Mesendoderm (in vitro differentiated cells): ENCODE measurements at regions not wholly inside any gene's neighbourhood (a gene's known extent, or its start where the extent isn't known, plus 50 kb on each side); places are given as distances from the start of the nearest gene placed in this dataset.

Experiments used
- DNase-seq: peaks from one replicate; pipeline ENCODE4 v3.0.0; 2013
- H2AK5ac ChIP-seq: 2 replicates; pipeline ENCODE4 v1.6.1; 2013; ENCODE audit warnings: low read length, inconsistent platforms
- H2BK120ac ChIP-seq: 2 replicates; pipeline ENCODE4 v1.6.1; 2013; ENCODE audit warnings: low read depth, mild to moderate bottlenecking, low read length, moderate library complexity, mixed read lengths
- H2BK15ac ChIP-seq: replicated peaks from 2 replicates; pipeline ENCODE4 v1.6.1; 2013; ENCODE audit warnings: low read depth, mild to moderate bottlenecking, moderate library complexity
- H2BK5ac ChIP-seq: 2 replicates; pipeline ENCODE4 v1.6.1; 2013; ENCODE audit warnings: low read length, inconsistent platforms
- H3K18ac ChIP-seq: 2 replicates; pipeline ENCODE4 v1.6.1; 2013; ENCODE audit warnings: mild to moderate bottlenecking, low read length, mixed read lengths
- H3K23ac ChIP-seq: one replicate; pipeline ENCODE4 v1.6.1; 2013; ENCODE audit warnings: low read length
- H3K27ac ChIP-seq: 2 replicates; pipeline ENCODE4 v1.5.1; 2013; ENCODE audit warnings: low read depth, mild to moderate bottlenecking, inconsistent platforms, low read length, moderate library complexity
- H3K27me3 ChIP-seq: 2 replicates; pipeline ENCODE4 v1.6.1; 2013; ENCODE audit warnings: low read length, control low read depth, mild to moderate bottlenecking, inconsistent platforms; ENCODE audit not compliant: insufficient read depth, poor library complexity
- H3K36me3 ChIP-seq: 2 replicates; pipeline ENCODE4 v1.6.1; 2013; ENCODE audit warnings: low read length, inconsistent platforms; ENCODE audit not compliant: control insufficient read depth, insufficient read depth
- H3K4ac ChIP-seq: one replicate; pipeline ENCODE4 v1.6.1; 2013; ENCODE audit warnings: low read depth, mild to moderate bottlenecking, low read length, moderate library complexity
- H3K4me1 ChIP-seq: 2 replicates; pipeline ENCODE4 v1.6.1; 2013; ENCODE audit warnings: low read depth, low read length, inconsistent platforms; ENCODE audit not compliant: control insufficient read depth
- H3K4me2 ChIP-seq: 2 replicates; pipeline ENCODE4 v1.6.1; 2013; ENCODE audit warnings: low read length
- H3K4me3 ChIP-seq: 2 replicates; pipeline ENCODE4 v1.5.1; 2013; ENCODE audit warnings: mild to moderate bottlenecking, low read length
- H3K56ac ChIP-seq: one replicate; pipeline ENCODE4 v1.6.1; 2013; ENCODE audit warnings: low read length
- H3K79me1 ChIP-seq: 2 replicates; pipeline ENCODE4 v1.6.1; 2013; ENCODE audit warnings: low read length, inconsistent platforms
- H3K79me2 ChIP-seq: 2 replicates; pipeline ENCODE4 v1.6.1; 2013; ENCODE audit warnings: mild to moderate bottlenecking, low read length; ENCODE audit not compliant: control insufficient read depth, insufficient read depth
- H3K9ac ChIP-seq: 2 replicates; pipeline ENCODE4 v1.6.1; 2013; ENCODE audit warnings: low read length, inconsistent platforms
- H4K5ac ChIP-seq: one replicate; pipeline ENCODE4 v1.6.1; 2013; ENCODE audit warnings: low read length
- H4K8ac ChIP-seq: one replicate; pipeline ENCODE4 v1.6.1; 2013; ENCODE audit warnings: low read depth, mild to moderate bottlenecking, control low read depth, low read length, moderate library complexity
- WGBS: extraction: QIAGEN DNeasy Blood & Tissue Kit; methylation state at CpG from one replicate; pipeline ENCODE4 v1.1.7; 2013; ENCODE audit warnings: low lambda C conversion rate, missing lambda C conversion rate; ENCODE audit not compliant: insufficient coverage; ENCODE audit errors: extremely low coverage; 5-methylcytosine and 5-hydroxymethylcytosine counted together

GRCh38 chr18:26741048-26741447 lies 124.5 kb downstream of the AQP4 start:
- Histone ChIP-seq H2BK5ac (no peak overlapping the region), H2BK15ac (no peak overlapping the region), H4K5ac (no peak overlapping the region), H3K18ac (no peak overlapping the region), H3K4ac (no peak overlapping the region), H3K27me3 (no peaks in the 10 kb centered on the region), H3K36me3 (no peaks in the 10 kb centered on the region), H3K56ac (no peak overlapping the region), H2BK120ac (no peak overlapping the region), H3K27ac (no peak overlapping the region), H3K4me2 (no peak overlapping the region), H3K23ac (no peak overlapping the region), H3K79me2 (no peaks in the 10 kb centered on the region), H4K8ac (no peak overlapping the region), H3K4me3 (no peak overlapping the region), H3K4me1 (no peaks in the 10 kb centered on the region), H3K9ac (no peak overlapping the region), H2AK5ac (no peak overlapping the region), H3K79me1 (no peaks in the 10 kb centered on the region)
- no CpG with 5 or more reads among the region's 1 CpG for WGBS
- DNase-seq = no peak

GRCh38 chr18:26740396-26740795 lies 125.1 kb downstream of the AQP4 start:
- Histone ChIP-seq H2BK120ac (no peak overlapping the region), H3K4me3 (no peak overlapping the region), H3K23ac (no peak overlapping the region), H3K36me3 (no peaks in the 10 kb centered on the region), H3K56ac (no peak overlapping the region), H3K79me1 (no peaks in the 10 kb centered on the region), H4K5ac (no peak overlapping the region), H4K8ac (no peak overlapping the region), H2BK15ac (no peak overlapping the region), H2AK5ac (no peak overlapping the region), H3K4ac (no peak overlapping the region), H3K9ac (no peak overlapping the region), H3K18ac (no peak overlapping the region), H3K79me2 (no peaks in the 10 kb centered on the region), H3K27me3 (no peaks in the 10 kb centered on the region), H3K4me1 (no peaks in the 10 kb centered on the region), H3K4me2 (no peak overlapping the region), H2BK5ac (no peak overlapping the region), H3K27ac (no peak overlapping the region)
- no peak for DNase-seq
- WGBS = no CpG with 5 or more reads among the region's 2 CpGs

GRCh38 chr18:26738706-26739105 lies 126.8 kb downstream of the AQP4 start:
- H3K4ac ChIP-seq = no peak overlapping the region
- H3K4me3 ChIP-seq = no peak overlapping the region
- H3K27me3 ChIP-seq = no peaks in the 10 kb centered on the region
- H3K4me1 ChIP-seq = no peaks in the 10 kb centered on the region
- no peak overlapping the region for H2BK15ac ChIP-seq
- no peak overlapping the region for H3K56ac ChIP-seq
- no peaks in the 10 kb centered on the region for H3K79me2 ChIP-seq
- DNase-seq = no peak
- H2AK5ac ChIP-seq = no peak overlapping the region
- H2BK5ac ChIP-seq = no peak overlapping the region
- no peaks in the 10 kb centered on the region for H3K36me3 ChIP-seq
- H3K79me1 ChIP-seq = no peaks in the 10 kb centered on the region
- H4K5ac ChIP-seq = no peak overlapping the region
- no CpG with 5 or more reads among the region's 3 CpGs for WGBS
- no peak overlapping the region for H3K27ac ChIP-seq
- H3K23ac ChIP-seq = no peak overlapping the region
- H4K8ac ChIP-seq = no peak overlapping the region
- no peak overlapping the region for H2BK120ac ChIP-seq
- no peak overlapping the region for H3K9ac ChIP-seq
- H3K18ac ChIP-seq = no peak overlapping the region
- H3K4me2 ChIP-seq = no peak overlapping the region

- no peak overlapping the region for H2AK5ac ChIP-seq
- H3K23ac ChIP-seq = no peak overlapping the region
- no peak overlapping the region for H4K5ac ChIP-seq
- H3K56ac ChIP-seq = no peak overlapping the region
- H3K36me3 ChIP-seq = no peaks in the 10 kb centered on the region
- no peak overlapping the region for H3K4me2 ChIP-seq
- no peak overlapping the region for H3K27ac ChIP-seq
- H3K79me2 ChIP-seq = no peaks in the 10 kb centered on the region
- H3K4me3 ChIP-seq = no peak overlapping the region
- no peak overlapping the region for H4K8ac ChIP-seq
- no peak overlapping the region for H2BK15ac ChIP-seq
- H3K4me1 ChIP-seq = no peaks in the 10 kb centered on the region
- H3K79me1 ChIP-seq = no peaks in the 10 kb centered on the region
- DNase-seq = no peak
- H3K18ac ChIP-seq = no peak overlapping the region
- no CpG with 5 or more reads among the region's 1 CpG for WGBS
- H3K27me3 ChIP-seq = no peaks in the 10 kb centered on the region
- no peak overlapping the region for H3K4ac ChIP-seq
- no peak overlapping the region for H3K9ac ChIP-seq
- H2BK120ac ChIP-seq = no peak overlapping the region
- H2BK5ac ChIP-seq = no peak overlapping the region
Measured at GRCh38 chr18:26736301-26736700, 129.2 kb downstream of the AQP4 start.

GRCh38 chr18:26734760-26735159 lies 130.7 kb downstream of the AQP4 start:
- Histone ChIP-seq H3K36me3 (no peaks in the 10 kb centered on the region), H3K4me3 (no peak overlapping the region), H3K27me3 (no peaks in the 10 kb centered on the region), H3K23ac (no peak overlapping the region), H3K79me2 (no peaks in the 10 kb centered on the region), H2AK5ac (no peak overlapping the region), H3K18ac (no peak overlapping the region), H3K4me1 (no peaks in the 10 kb centered on the region), H2BK15ac (no peak overlapping the region), H4K8ac (no peak overlapping the region), H3K4me2 (no peak overlapping the region), H4K5ac (no peak overlapping the region), H3K27ac (no peak overlapping the region), H3K56ac (no peak overlapping the region), H2BK5ac (no peak overlapping the region), H3K9ac (no peak overlapping the region), H3K4ac (no peak overlapping the region), H3K79me1 (no peaks in the 10 kb centered on the region), H2BK120ac (no peak overlapping the region)
- no peak for DNase-seq
- no CpG with 5 or more reads among the region's 4 CpGs for WGBS

- Histone ChIP-seq H2BK120ac (no peak overlapping the region), H3K56ac (no peak overlapping the region), H3K4ac (no peak overlapping the region), H3K18ac (no peak overlapping the region), H4K8ac (no peak overlapping the region), H3K4me1 (no peaks in the 10 kb centered on the region), H3K9ac (no peak overlapping the region), H4K5ac (no peak overlapping the region), H3K79me2 (no peaks in the 10 kb centered on the region), H3K27ac (no peak overlapping the region), H3K4me2 (no peak overlapping the region), H3K4me3 (no peak overlapping the region), H3K27me3 (no peaks in the 10 kb centered on the region), H3K36me3 (no peaks in the 10 kb centered on the region), H3K79me1 (no peaks in the 10 kb centered on the region), H2AK5ac (no peak overlapping the region), H2BK5ac (no peak overlapping the region), H2BK15ac (no peak overlapping the region), H3K23ac (no peak overlapping the region)
- no peak for DNase-seq
- WGBS = no CpG with 5 or more reads among the region's 2 CpGs
Measured at GRCh38 chr18:26729449-26729848, 136.1 kb downstream of the AQP4 start.
